RWPE2 (cell line): ENCODE measurements at regions not wholly inside any gene's neighbourhood (a gene's known extent, or its start where the extent isn't known, plus 50 kb on each side); places are given as distances from the start of the nearest gene placed in this dataset.

Experiments used
- ATAC-seq: fragments of 200-7000 bp; cut with Tn5 transposase; 3 replicates; pipeline ENCODE4 v1.9.1; 2021; ENCODE audit warnings: low read depth
- DNase-seq: peaks from one replicate; pipeline ENCODE4 v3.0.0-alpha.2; 2020; ENCODE audit warnings: low spot score
- H3K27ac ChIP-seq: fragments of 450-650 bp; 2 replicates; pipeline ENCODE4 v1.5.1; 2017; ENCODE audit warnings: mild to moderate bottlenecking; ENCODE audit not compliant: poor library complexity, severe bottlenecking
- H3K27me3 ChIP-seq: fragments of 250-450 bp; sonication (Bioruptor Pico); 2 replicates; pipeline ENCODE4 v1.5.1; 2021; ENCODE audit warnings: mild to moderate bottlenecking, moderate library complexity; ENCODE audit not compliant: insufficient read depth, poor library complexity, severe bottlenecking
- H3K36me3 ChIP-seq: fragments of 250-450 bp; sonication (Bioruptor Pico); 2 replicates; pipeline ENCODE4 v1.5.1; 2020; ENCODE audit warnings: low read depth, mild to moderate bottlenecking, moderate library complexity
- H3K4me1 ChIP-seq: fragments of 250-450 bp; sonication (Bioruptor Pico); 2 replicates; pipeline ENCODE4 v1.5.1; 2021; ENCODE audit warnings: mild to moderate bottlenecking, moderate library complexity; ENCODE audit not compliant: insufficient read depth, poor library complexity, severe bottlenecking
- H3K4me3 ChIP-seq: fragments of 250-450 bp; sonication (Bioruptor Pico); 2 replicates; pipeline ENCODE4 v1.5.1; 2021; ENCODE audit warnings: mild to moderate bottlenecking, moderate library complexity; ENCODE audit not compliant: severe bottlenecking
- H3K9me3 ChIP-seq: fragments of 250-450 bp; sonication (Bioruptor Pico); 2 replicates; pipeline ENCODE4 v1.5.1; 2021; ENCODE audit warnings: mild to moderate bottlenecking, moderate library complexity; ENCODE audit not compliant: severe bottlenecking
- CTCF ChIP-seq: fragments of 450-650 bp; IDR thresholded peaks from one replicate; pipeline ENCODE4 v1.5.1; 2017; ENCODE audit warnings: mild to moderate bottlenecking, moderate library complexity; ENCODE audit not compliant: poor library complexity, severe bottlenecking

GRCh38 chr11:100562128-100562527 is 125.0 kb upstream of the ARHGAP42 start:
- no peaks in the 10 kb centered on the region for H3K36me3 ChIP-seq
- H3K27me3 ChIP-seq: no peaks in the 10 kb centered on the region
- no peak overlapping the region for H3K4me3 ChIP-seq
- ATAC-seq (peak; percentile 97), DNase-seq (no peak)
- TF ChIP-seq CTCF: no peak
- peak overlapping the region; percentile 35 for H3K27ac ChIP-seq
- peaks cover 24% of the 10 kb centered on the region for H3K4me1 ChIP-seq
- H3K9me3 ChIP-seq: no peaks in the 10 kb centered on the region

DNA sequence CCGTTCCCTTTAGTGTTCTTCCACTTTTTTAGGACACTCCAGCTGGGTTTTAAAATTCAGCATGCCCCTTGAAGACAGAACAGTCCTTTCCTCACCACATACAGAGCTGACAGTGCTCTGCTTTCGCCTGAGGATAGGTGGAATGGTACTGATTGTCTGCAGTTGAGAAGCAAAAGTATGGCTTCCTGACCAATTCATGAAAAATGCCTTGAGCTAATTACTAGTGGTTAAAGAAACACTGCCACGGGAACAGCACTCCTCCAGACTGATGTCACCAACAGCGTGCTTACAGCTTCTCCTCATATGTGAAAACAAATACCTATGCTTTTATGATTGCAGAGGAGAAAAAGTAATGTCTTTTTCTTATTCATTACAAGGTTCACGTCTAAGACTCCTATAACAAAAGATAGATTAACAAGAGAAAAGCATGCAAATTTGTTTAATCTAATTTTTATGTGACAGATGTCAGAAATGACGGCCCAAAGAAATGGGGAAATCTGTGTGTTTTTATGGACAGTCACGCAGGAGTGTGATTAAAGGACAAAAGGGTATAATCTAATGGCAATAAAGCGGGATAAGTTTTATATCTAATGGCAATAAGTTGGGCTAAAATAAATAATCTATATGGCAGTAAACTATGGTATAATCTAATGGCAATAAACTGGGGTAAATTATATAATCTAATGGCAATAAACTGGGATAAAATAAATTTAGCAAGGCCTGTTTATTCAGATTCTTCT is 123.4 kb upstream of the ARHGAP42 start:
- H3K9me3 ChIP-seq: no peaks in the 10 kb centered on the region
- no peak for TF ChIP-seq CTCF
- H3K4me3 ChIP-seq: no peak overlapping the region
- no peaks in the 10 kb centered on the region for H3K36me3 ChIP-seq
- no peaks in the 10 kb centered on the region for H3K27me3 ChIP-seq
- DNase-seq (no peak), ATAC-seq (no peak)
- peaks cover 15% of the 10 kb centered on the region for H3K4me1 ChIP-seq
- no peak overlapping the region for H3K27ac ChIP-seq

DNA sequence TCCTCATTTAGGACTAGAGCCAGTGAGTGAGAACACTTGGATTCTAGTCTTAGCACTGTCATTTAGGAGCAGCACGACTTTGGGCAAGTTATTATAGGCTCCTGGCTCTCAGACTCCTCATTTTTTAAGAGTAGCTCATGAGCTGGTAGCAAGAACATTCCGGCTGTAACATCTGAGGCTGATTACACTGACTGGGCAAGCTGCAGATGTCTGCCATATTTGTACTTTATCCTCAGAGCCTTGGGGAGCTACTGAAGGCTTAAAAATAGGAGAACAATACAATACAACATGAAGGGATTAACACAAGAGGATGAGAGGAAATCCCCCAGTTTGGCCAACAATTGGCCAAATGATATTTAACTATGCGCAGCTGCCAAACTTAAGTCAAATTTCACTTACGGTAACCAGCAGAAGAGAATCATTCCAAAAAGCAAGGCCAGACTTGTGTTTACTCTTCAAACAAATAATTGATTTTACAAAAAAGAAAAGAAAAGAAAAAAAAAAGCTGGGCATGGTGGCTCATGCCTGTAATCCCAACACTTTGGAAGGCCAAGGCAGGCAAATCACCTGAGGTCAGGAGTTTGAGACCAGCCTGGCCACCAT is 113.1 kb upstream of the ARHGAP42 start:
- Histone ChIP-seq H3K36me3 (no peaks in the 10 kb centered on the region), H3K4me3 (no peak overlapping the region), H3K27me3 (no peaks in the 10 kb centered on the region), H3K4me1 (peaks cover 3% of the 10 kb centered on the region), H3K9me3 (no peaks in the 10 kb centered on the region), H3K27ac (no peak overlapping the region)
- ATAC-seq: no peak
- DNase-seq: no peak
- no peak for TF ChIP-seq CTCF

- Histone ChIP-seq H3K27me3 (no peaks in the 10 kb centered on the region), H3K4me3 (no peak overlapping the region), H3K36me3 (no peaks in the 10 kb centered on the region), H3K4me1 (peaks cover 3% of the 10 kb centered on the region), H3K27ac (no peak overlapping the region), H3K9me3 (no peaks in the 10 kb centered on the region)
- 0 out of 3 replicates have a peak, but pooled peaks have one; percentile 30 for ATAC-seq
- peak; percentile 50 for TF ChIP-seq CTCF
- no peak for DNase-seq
Measured at GRCh38 chr11:100574894-100575769, 112.0 kb upstream of the ARHGAP42 start.
